Left lung (tissue), 4 donors: ENCODE measurements at regions not wholly inside any gene's neighbourhood (a gene's known extent, or its start where the extent isn't known, plus 50 kb on each side); places are given as distances from the start of the nearest gene placed in this dataset.

Experiments
- ATAC-seq: fragments of 200-7000 bp; cut with Tn5 transposase; one replicate; pipeline ENCODE4 v1.9.1; 2020; ENCODE audit warnings: moderate library complexity
- DNase-seq, 4 donors: peaks; one replicate each; pipeline ENCODE4 v3.0.0-alpha.2; 2013 to 2020
- H3K27ac ChIP-seq, 2 donors: fragments of 200-600 bp; sonication (generic) in 1 of 2; one replicate each; pipeline versions ENCODE4 v1.5.0 to v1.8.0; 2020 to 2021
- H3K27me3 ChIP-seq, 2 donors: fragments of 200-600 bp; sonication (generic) in 1 of 2; one replicate each; pipeline versions ENCODE4 v1.5.0 to v1.8.0; 2020 to 2021
- H3K36me3 ChIP-seq, 2 donors: fragments of 200-600 bp; sonication (generic) in 1 of 2; one replicate each; pipeline versions ENCODE4 v1.5.0 to v1.8.0; 2020 to 2021
- H3K4me1 ChIP-seq, 2 donors: fragments of 200-600 bp; one replicate each; pipeline ENCODE4 v1.8.0; 2021
- H3K4me3 ChIP-seq, 2 donors: fragments of 200-600 bp; sonication (generic) in 1 of 2; one replicate each; pipeline versions ENCODE4 v1.5.0 to v1.8.0; 2020 to 2021; ENCODE audit warnings: mild to moderate bottlenecking in 1 of 2
- H3K9me3 ChIP-seq, 2 donors: fragments of 200-600 bp; sonication (generic) in 1 of 2; one replicate each; pipeline versions ENCODE4 v1.5.0 to v1.8.0; 2020 to 2021
- intact Hi-C, 2 donors: fragments of 100-400 bp; cut with DNase I; formaldehyde crosslinking; loops; one replicate each; pipeline versions ENCODE4 v1.11.2 to v1.14.2; 2022
- TF ChIP-seq, protein P1 (sequence below), 2 donors: fragments of 200-600 bp; sonication (generic) in 1 of 2; IDR thresholded peaks; one replicate each; pipeline versions ENCODE4 v1.5.0 to v1.8.0; 2021; ENCODE audit warnings: antibody characterized with exemption in 2 of 2
- donor health status: DM: no; HTN: yes; CAD: no.
- donor health status: DM: no; HTN: no; CAD: no.

DNA sequence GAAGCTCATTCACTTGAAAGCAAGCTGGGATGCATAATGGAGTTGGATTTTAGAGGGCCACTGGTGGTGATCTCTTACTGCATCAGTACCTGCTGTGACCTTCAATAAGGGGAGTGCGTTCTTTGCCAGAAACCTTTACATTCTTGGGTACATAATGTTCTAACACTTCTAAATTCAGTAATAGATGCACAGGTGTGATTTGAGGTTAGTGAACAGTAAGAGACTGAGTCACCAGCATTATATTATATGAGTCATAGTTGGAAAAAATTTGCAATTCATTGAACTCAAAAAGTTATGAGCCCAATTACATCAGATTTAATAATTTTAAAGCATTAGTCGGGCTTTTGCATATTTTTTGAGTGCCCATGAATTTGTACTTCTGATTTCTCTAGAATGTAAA is 803.3 kb downstream of the ADCYAP1 start:
- TF ChIP-seq, protein P1, sequence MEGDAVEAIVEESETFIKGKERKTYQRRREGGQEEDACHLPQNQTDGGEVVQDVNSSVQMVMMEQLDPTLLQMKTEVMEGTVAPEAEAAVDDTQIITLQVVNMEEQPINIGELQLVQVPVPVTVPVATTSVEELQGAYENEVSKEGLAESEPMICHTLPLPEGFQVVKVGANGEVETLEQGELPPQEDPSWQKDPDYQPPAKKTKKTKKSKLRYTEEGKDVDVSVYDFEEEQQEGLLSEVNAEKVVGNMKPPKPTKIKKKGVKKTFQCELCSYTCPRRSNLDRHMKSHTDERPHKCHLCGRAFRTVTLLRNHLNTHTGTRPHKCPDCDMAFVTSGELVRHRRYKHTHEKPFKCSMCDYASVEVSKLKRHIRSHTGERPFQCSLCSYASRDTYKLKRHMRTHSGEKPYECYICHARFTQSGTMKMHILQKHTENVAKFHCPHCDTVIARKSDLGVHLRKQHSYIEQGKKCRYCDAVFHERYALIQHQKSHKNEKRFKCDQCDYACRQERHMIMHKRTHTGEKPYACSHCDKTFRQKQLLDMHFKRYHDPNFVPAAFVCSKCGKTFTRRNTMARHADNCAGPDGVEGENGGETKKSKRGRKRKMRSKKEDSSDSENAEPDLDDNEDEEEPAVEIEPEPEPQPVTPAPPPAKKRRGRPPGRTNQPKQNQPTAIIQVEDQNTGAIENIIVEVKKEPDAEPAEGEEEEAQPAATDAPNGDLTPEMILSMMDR (IDR thresholded peaks at IDR 0.05): no peak
- Histone ChIP-seq H3K4me3 (no peak overlapping the region), H3K27me3 (no peaks in the 10 kb centered on the region), H3K27ac (no peak overlapping the region), H3K9me3 (no peaks in the 10 kb centered on the region), H3K36me3 (no peaks in the 10 kb centered on the region), H3K4me1 (no peaks in the 10 kb centered on the region)
- intact Hi-C loops: no loop called here
- DNase-seq (no peak), ATAC-seq (no peak)

DNA sequence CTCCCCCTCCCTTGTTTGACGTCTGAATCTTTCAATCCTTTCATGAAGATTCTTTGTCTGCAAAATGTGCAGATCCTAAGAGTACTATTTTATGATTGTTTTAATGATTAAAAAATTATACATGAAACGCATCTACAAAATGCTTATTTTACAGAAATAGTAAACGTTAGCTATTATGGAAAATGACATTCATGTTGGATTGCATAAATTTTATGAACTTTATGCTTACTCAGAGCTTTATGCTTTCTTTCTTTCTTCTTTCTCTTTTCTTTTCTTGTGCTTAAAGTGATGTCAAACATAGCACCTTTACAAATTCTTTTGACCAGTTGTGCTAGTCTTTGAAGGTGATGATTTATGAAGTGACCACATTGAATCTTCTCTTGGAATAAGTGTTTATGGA is 805.4 kb downstream of the ADCYAP1 start:
- H3K27me3 ChIP-seq: no peaks in the 10 kb centered on the region
- H3K36me3 ChIP-seq: no peaks in the 10 kb centered on the region
- H3K9me3 ChIP-seq: no peaks in the 10 kb centered on the region
- DNase-seq (no peak), ATAC-seq (no peak)
- TF ChIP-seq, protein P1 (IDR thresholded peaks at IDR 0.05): no peak
- no peaks in the 10 kb centered on the region for H3K4me1 ChIP-seq
- no peak overlapping the region for H3K4me3 ChIP-seq
- intact Hi-C loops: no loop called here
- no peak overlapping the region for H3K27ac ChIP-seq

DNA sequence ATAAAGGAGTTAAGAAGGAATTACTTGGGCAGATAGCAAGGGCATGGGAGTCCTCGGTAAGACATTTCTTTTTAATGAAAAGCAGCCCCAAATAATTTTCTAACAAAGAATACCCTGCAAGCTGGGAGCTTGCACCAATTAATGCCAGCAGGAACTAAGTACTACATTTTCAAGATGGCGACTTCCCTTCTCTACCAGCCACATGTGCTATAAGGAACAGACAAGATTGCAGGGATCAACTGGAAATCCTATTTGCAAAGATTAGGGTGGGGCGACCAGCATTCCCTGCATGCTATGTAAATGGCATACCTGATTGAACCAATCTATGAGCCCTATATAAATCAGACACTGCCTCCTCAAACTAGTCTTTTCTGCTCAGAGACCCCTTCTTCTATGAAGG is 827.5 kb downstream of the ADCYAP1 start:
- intact Hi-C loops: no loop called here
- H3K9me3 ChIP-seq: no peaks in the 10 kb centered on the region
- ATAC-seq (no peak), DNase-seq (no peak)
- H3K27ac ChIP-seq: no peak overlapping the region
- H3K27me3 ChIP-seq: peaks cover 0 to 1% of the 10 kb centered on the region in 2 donors
- H3K4me1 ChIP-seq: no peaks in the 10 kb centered on the region
- TF ChIP-seq, protein P1 (IDR thresholded peaks at IDR 0.05): no peak
- no peak overlapping the region for H3K4me3 ChIP-seq
- H3K36me3 ChIP-seq: no peaks in the 10 kb centered on the region

DNA sequence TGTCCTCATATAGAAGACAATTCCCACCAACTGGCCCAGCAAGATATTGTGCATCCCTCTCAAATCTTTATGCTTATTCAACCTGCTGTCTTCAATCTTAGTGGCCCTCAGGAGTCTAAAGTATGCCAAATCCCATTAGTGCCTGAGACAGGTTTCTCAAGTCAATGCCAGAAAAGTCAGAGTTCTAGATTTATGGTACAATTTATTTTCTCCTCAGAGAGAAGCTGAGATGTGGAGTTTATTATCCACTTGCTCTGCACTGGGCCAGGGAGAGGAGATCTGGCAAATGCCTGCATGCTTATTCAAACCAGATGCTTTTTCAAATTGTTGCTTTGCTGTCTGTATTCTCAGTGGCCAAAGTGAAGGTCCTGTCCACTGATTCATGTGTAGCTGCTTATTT is 825.2 kb downstream of the METTL4 start:
- Histone ChIP-seq H3K9me3 (no peaks in the 10 kb centered on the region), H3K4me1 (no peaks in the 10 kb centered on the region), H3K27me3 (no peaks in the 10 kb centered on the region), H3K4me3 (no peak overlapping the region), H3K27ac (no peak overlapping the region), H3K36me3 (no peaks in the 10 kb centered on the region)
- intact Hi-C loops: no loop called here
- ATAC-seq (no peak), DNase-seq (no peak)
- TF ChIP-seq, protein P1 (IDR thresholded peaks at IDR 0.05): no peak

DNA sequence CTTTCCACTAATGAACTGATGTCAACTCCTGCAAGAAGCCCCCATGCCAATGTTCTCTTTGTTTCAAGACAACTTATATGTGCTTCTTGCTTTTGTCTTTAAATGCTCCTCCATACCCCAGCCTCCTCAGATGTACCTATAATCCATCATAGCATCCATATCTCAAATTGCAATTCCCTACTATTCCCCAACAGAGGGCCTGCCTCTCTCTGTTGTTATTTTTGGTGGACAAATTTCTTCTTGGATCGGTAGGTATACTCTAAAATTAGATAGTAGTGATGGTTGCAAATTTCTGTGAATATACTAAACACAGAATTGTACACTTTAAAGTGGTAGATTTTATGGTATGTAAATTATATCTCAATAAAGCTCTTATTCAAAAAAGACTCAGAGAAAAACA is 820.1 kb downstream of the METTL4 start:
- no peak for ATAC-seq
- Histone ChIP-seq H3K27ac (no peak overlapping the region), H3K4me3 (no peak overlapping the region), H3K27me3 (no peaks in the 10 kb centered on the region), H3K36me3 (no peaks in the 10 kb centered on the region), H3K9me3 (no peaks in the 10 kb centered on the region), H3K4me1 (no peaks in the 10 kb centered on the region)
- TF ChIP-seq, protein P1 (IDR thresholded peaks at IDR 0.05): no peak
- intact Hi-C loops: no loop called here
- no peak for DNase-seq
